Common myeloid progenitor, CD34-positive (primary cell): ENCODE measurements at regions not wholly inside any gene's neighbourhood (a gene's known extent, or its start where the extent isn't known, plus 50 kb on each side); places are given as distances from the start of the nearest gene placed in this dataset.

Experiments used
- CTCF ChIA-PET: fragments of 350-600 bp; sonication (Branson Sonifier 250); formaldehyde crosslinking; loops from one replicate; lab custom pipeline; 2021; ENCODE audit warnings: antibody characterized with exemption; lab: Charles Lee
- POLR2A ChIA-PET: fragments of 350-600 bp; sonication (Branson Sonifier 250); formaldehyde crosslinking; loops from one replicate; lab custom pipeline; 2021; ENCODE audit warnings: antibody characterized with exemption; lab: Charles Lee
- DNase-seq, 3 donors: peaks; one replicate each; pipeline versions ENCODE4 v3.0.0 to v3.0.0-alpha.2; 2013
- H3K27ac ChIP-seq, 2 experiments: 1 replicate in 1 of 2; 2 replicates in 1 of 2; pipeline ENCODE4 v1.7.0; 2013; ENCODE audit warnings: inconsistent platforms in 2 of 2, low read length in 2 of 2, mild to moderate bottlenecking in 2 of 2, low read depth in 1 of 2, moderate library complexity in 1 of 2; ENCODE audit not compliant: severe bottlenecking in 2 of 2, insufficient read depth in 1 of 2, poor library complexity in 1 of 2
- H3K27me3 ChIP-seq, 5 experiments: replicated peaks in 2 of 5; 1 replicate in 3 of 5; 2 replicates in 2 of 5; pipeline versions ENCODE4 v1.6.1 to v1.7.0; 2013; ENCODE audit warnings: low read length in 4 of 5, mild to moderate bottlenecking in 2 of 5, moderate library complexity in 2 of 5, inconsistent platforms in 1 of 5; ENCODE audit not compliant: insufficient read depth in 5 of 5, control insufficient read depth in 4 of 5
- H3K36me3 ChIP-seq, 4 experiments: 1 replicate in 2 of 4; 2 replicates in 2 of 4; pipeline versions ENCODE4 v1.6.1 to v1.7.0; 2013; ENCODE audit warnings: low read length in 3 of 4, control low read depth in 1 of 4, mild to moderate bottlenecking in 1 of 4; ENCODE audit not compliant: control insufficient read depth in 4 of 4, insufficient read depth in 4 of 4
- H3K4me1 ChIP-seq, 4 experiments: 1 replicate in 3 of 4; 2 replicates in 1 of 4; pipeline versions ENCODE4 v1.6.1 to v1.7.1; 2013; ENCODE audit warnings: low read length in 3 of 4, mild to moderate bottlenecking in 3 of 4, control low read depth in 1 of 4, inconsistent platforms in 1 of 4, moderate library complexity in 1 of 4; ENCODE audit not compliant: control insufficient read depth in 4 of 4, insufficient read depth in 4 of 4; ENCODE audit errors: control extremely low read depth in 1 of 4
- H3K4me3 ChIP-seq, 7 experiments: 1 replicate in 4 of 7; 2 replicates in 3 of 7; pipeline versions ENCODE4 v1.5.1 to v1.7.0; 2013; ENCODE audit warnings: mild to moderate bottlenecking in 7 of 7, low read length in 6 of 7, moderate library complexity in 6 of 7, inconsistent platforms in 2 of 7, low read depth in 2 of 7, control low read depth in 1 of 7; ENCODE audit not compliant: insufficient read depth in 4 of 7, control insufficient read depth in 1 of 7; ENCODE audit errors: extremely low read depth in 1 of 7
- H3K9me3 ChIP-seq, 5 experiments: 1 replicate in 4 of 5; 2 replicates in 1 of 5; pipeline versions ENCODE4 v1.6.1 to v1.7.1; 2013; ENCODE audit warnings: low read length in 4 of 5, mild to moderate bottlenecking in 2 of 5, inconsistent platforms in 1 of 5, low read depth in 1 of 5, moderate library complexity in 1 of 5; ENCODE audit not compliant: control insufficient read depth in 4 of 5, insufficient read depth in 2 of 5; ENCODE audit errors: control extremely low read depth in 1 of 5
- whole genome bisulfite sequencing: methylation state at CpG from one replicate; pipeline ENCODE4 v1.1.5; 2013; ENCODE audit not compliant: insufficient coverage; 5-methylcytosine and 5-hydroxymethylcytosine counted together

DNA sequence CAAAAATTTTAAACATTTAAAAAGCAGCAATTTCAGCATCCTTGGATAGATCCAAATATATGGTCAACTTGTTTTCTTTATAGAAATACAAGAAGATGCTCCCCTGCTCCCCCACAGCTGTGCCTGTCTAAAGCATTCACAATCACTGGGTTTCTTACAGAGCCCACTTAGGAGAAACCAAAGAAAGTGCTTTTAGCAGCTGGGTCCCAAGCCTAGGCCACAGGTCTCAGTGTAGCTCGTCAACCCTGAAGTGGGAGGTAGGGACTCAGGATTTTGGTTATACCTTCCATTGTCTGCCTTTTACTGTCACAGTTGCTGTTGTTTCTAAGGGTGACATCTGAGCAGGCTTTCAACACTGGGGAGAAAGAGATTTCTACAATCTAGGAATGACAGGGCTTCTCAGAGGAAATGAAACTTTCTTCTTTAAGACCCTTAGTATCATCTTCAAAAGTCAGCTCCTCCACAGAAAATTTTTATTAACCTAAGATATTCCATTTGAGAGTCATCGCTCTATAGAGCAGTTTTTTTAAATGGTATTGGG lies 199.3 kb upstream of the CMC1 start:
- no peaks in the 10 kb centered on the region for H3K27me3 ChIP-seq
- DNase-seq, result no peak
- no peaks in the 10 kb centered on the region for H3K36me3 ChIP-seq
- no peaks in the 10 kb centered on the region for H3K4me1 ChIP-seq
- 20% methylated on average over 1 of the region's 2 CpGs for WGBS
- ChIA-PET POLR2A (no interaction called here), CTCF (no interaction called here)
- no peak overlapping the region for H3K27ac ChIP-seq
- no peak overlapping the region for H3K4me3 ChIP-seq
- H3K9me3 ChIP-seq, result no peaks in the 10 kb centered on the region

- POLR2A ChIA-PET, result no interaction called here
Observed at GRCh38 chr3:28042707-28043106, 198.7 kb upstream of the CMC1 start.

GRCh38 chr3:28050120-28050519 lies 191.3 kb upstream of the CMC1 start:
- 90% methylated on average over 2 of the region's 3 CpGs for WGBS
- Histone ChIP-seq H3K27ac (no peak overlapping the region), H3K27me3 (no peaks in the 10 kb centered on the region), H3K9me3 (no peaks in the 10 kb centered on the region), H3K36me3 (no peaks in the 10 kb centered on the region), H3K4me1 (no peaks in the 10 kb centered on the region), H3K4me3 (no peak overlapping the region)
- ChIA-PET POLR2A (no interaction called here), CTCF (no interaction called here)
- no peak for DNase-seq

More at GRCh38 chr3:28042707-28043106, 198.7 kb upstream of the CMC1 start:
- CTCF ChIA-PET, result no interaction called here
- no peak for DNase-seq
- WGBS, result 100% methylated on average over 1 of the region's 1 CpG
- H3K9me3 ChIP-seq, result no peaks in the 10 kb centered on the region
- no peaks in the 10 kb centered on the region for H3K4me1 ChIP-seq
- no peaks in the 10 kb centered on the region for H3K36me3 ChIP-seq
- no peak overlapping the region for H3K4me3 ChIP-seq
- H3K27ac ChIP-seq, result no peak overlapping the region
- H3K27me3 ChIP-seq, result no peaks in the 10 kb centered on the region

GRCh38 chr3:28050885-28051284 lies 190.5 kb upstream of the CMC1 start:
- Histone ChIP-seq H3K27ac (no peak overlapping the region), H3K36me3 (no peaks in the 10 kb centered on the region), H3K27me3 (no peaks in the 10 kb centered on the region), H3K4me1 (no peaks in the 10 kb centered on the region), H3K4me3 (no peak overlapping the region), H3K9me3 (no peaks in the 10 kb centered on the region)
- ChIA-PET CTCF (no interaction called here), POLR2A (no interaction called here)
- no CpG with 5 or more reads among the region's 2 CpGs for WGBS
- DNase-seq, result no peak

DNA sequence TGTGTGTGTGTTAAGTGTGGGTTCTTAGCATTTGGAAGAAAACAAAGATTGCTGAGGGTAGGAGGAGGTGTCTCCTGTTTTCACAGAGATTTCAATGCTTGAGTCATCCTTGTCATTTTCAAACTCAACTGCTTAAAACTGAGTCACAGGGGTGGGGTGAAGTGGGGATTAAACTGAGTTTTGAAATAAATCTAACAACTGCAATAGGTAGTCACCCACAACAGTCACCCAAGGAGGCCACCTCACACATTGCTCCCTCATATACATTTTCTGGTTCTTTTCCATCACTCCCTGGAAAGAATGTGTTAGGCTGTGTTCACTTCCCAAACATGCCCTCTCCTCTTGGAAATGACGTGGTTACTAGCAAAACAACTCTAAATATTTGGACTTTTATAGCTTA lies 187.7 kb upstream of the CMC1 start:
- no peaks in the 10 kb centered on the region for H3K36me3 ChIP-seq
- H3K9me3 ChIP-seq, result no peaks in the 10 kb centered on the region
- H3K27ac ChIP-seq, result no peak overlapping the region
- H3K4me1 ChIP-seq, result no peaks in the 10 kb centered on the region
- no peaks in the 10 kb centered on the region for H3K27me3 ChIP-seq
- H3K4me3 ChIP-seq, result no peak overlapping the region
- WGBS, result no CpG with 5 or more reads among the region's 1 CpG
- no peak for DNase-seq
- POLR2A ChIA-PET, result no interaction called here
- CTCF ChIA-PET, result no interaction called here

DNA sequence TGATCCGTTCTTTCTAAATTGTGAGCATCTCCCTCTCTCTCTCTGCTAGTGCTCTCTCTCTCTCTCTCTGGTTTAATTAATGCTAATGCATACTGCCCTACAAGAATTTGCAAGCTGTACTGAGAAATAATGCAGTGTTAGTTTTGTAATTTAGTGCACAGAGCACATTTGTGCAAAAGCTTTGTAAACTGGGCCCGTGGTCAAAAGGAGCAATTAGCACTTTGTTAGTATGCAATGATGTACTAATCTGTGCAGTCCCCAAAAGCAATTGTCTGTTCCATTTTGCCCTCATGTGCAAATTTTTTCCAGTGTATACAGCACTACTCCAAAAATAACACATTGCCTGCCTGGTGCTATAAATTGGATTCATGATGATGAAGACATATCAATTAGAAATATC lies 184.6 kb upstream of the CMC1 start:
- WGBS, result 100% methylated on average over 1 of the region's 2 CpGs
- H3K27me3 ChIP-seq, result no peaks in the 10 kb centered on the region
- H3K27ac ChIP-seq, result no peak overlapping the region
- POLR2A ChIA-PET, result no interaction called here
- no peaks in the 10 kb centered on the region for H3K9me3 ChIP-seq
- no peaks in the 10 kb centered on the region for H3K36me3 ChIP-seq
- CTCF ChIA-PET, result interaction anchor here (1.8 kb wide), 1 partner anchor 14 kb away, joined by 4 read pairs; no protein-coding TSS in a partner anchor
- no peak overlapping the region for H3K4me3 ChIP-seq
- no peak for DNase-seq
- no peaks in the 10 kb centered on the region for H3K4me1 ChIP-seq

- H3K27ac ChIP-seq, result no peak overlapping the region
- ChIA-PET CTCF (interaction anchor here (1.8 kb wide), 1 partner anchor 14 kb away, joined by 4 read pairs; no protein-coding TSS in a partner anchor), POLR2A (no interaction called here)
- WGBS, result 100% methylated on average over 1 of the region's 2 CpGs
- no peak overlapping the region for H3K4me3 ChIP-seq
- no peaks in the 10 kb centered on the region for H3K36me3 ChIP-seq
- H3K9me3 ChIP-seq, result no peaks in the 10 kb centered on the region
- H3K27me3 ChIP-seq, result no peaks in the 10 kb centered on the region
- no peaks in the 10 kb centered on the region for H3K4me1 ChIP-seq
- DNase-seq, result no peak
Observed at GRCh38 chr3:28057539-28057938, 183.9 kb upstream of the CMC1 start.
